WTC11 (cell line): ENCODE measurements at regions not wholly inside any gene's neighbourhood (a gene's known extent, or its start where the extent isn't known, plus 50 kb on each side); places are given as distances from the start of the nearest gene placed in this dataset.
A peak's percentile ranks its signal among the peaks of the same experiment; 100 is the strongest.

Source experiments
- ATAC-seq: fragments of 200-7000 bp; cut with Tn5 transposase; 2 replicates; pipeline ENCODE4 v1.10.0; 2021; ENCODE audit warnings: mild to moderate bottlenecking, moderate library complexity
- CTCF ChIA-PET: fragments of 300-600 bp; sonication (Branson Sonifier 250); formaldehyde crosslinking; loops from one replicate; lab custom pipeline; 2021; ENCODE audit warnings: antibody characterized with exemption; lab: Charles Lee
- POLR2A ChIA-PET: fragments of 350-600 bp; sonication (Branson Sonifier 250); formaldehyde crosslinking; loops from one replicate; lab custom pipeline; 2021; ENCODE audit warnings: antibody characterized with exemption; lab: Charles Lee
- DNase-seq: peaks from one replicate; pipeline ENCODE4 v3.0.0; 2021; ENCODE audit warnings: low spot score
- H3K27ac Mint-ChIP-seq: 2 replicates; pipeline ENCODE4 v1.8.0; 2021; ENCODE audit warnings: mixed read lengths
- H3K27me3 Mint-ChIP-seq: 2 replicates; pipeline ENCODE4 v1.8.0; 2021; ENCODE audit warnings: low read depth, mild to moderate bottlenecking, moderate library complexity, mixed read lengths
- H3K36me3 Mint-ChIP-seq: 2 replicates; pipeline ENCODE4 v1.8.0; 2021; ENCODE audit warnings: mixed read lengths
- H3K4me1 Mint-ChIP-seq: 2 replicates; pipeline ENCODE4 v1.8.0; 2022; ENCODE audit warnings: mixed read lengths
- H3K4me3 Mint-ChIP-seq: 2 replicates; pipeline ENCODE4 v1.8.0; 2021; ENCODE audit warnings: mild to moderate bottlenecking, moderate library complexity, mixed read lengths
- H3K9me3 Mint-ChIP-seq: 2 replicates; pipeline ENCODE4 v1.8.0; 2021; ENCODE audit warnings: mixed read lengths
- CDX4 ChIP-seq: fragments of 250-450 bp; sonication (Bioruptor Pico); IDR thresholded peaks from 2 replicates; pipeline ENCODE4 v1.9.0; 2021; ENCODE audit warnings: moderate library complexity, mild to moderate bottlenecking, inconsistent platforms, borderline replicate concordance
- CREB1 ChIP-seq: sonication (generic); formaldehyde crosslinking; IDR thresholded peaks from 2 replicates; pipeline ENCODE4 v1.8.0; 2023; ENCODE audit warnings: mild to moderate bottlenecking, missing genetic modification reagents
- EMX1 ChIP-seq: fragments of 250-450 bp; sonication (Bioruptor Pico); IDR thresholded peaks from 2 replicates; pipeline ENCODE4 v1.8.0; 2021; ENCODE audit warnings: mild to moderate bottlenecking
- ESRRA ChIP-seq: sonication (generic); formaldehyde crosslinking; IDR thresholded peaks from 2 replicates; pipeline ENCODE4 v1.8.1; 2022; ENCODE audit warnings: mild to moderate bottlenecking, missing genetic modification reagents, borderline replicate concordance
- FOXJ3 ChIP-seq: sonication (generic); formaldehyde crosslinking; IDR thresholded peaks from 2 replicates; pipeline ENCODE4 v1.9.0; 2021; ENCODE audit warnings: missing genetic modification reagents, mild to moderate bottlenecking, borderline replicate concordance
- IRF2 ChIP-seq: sonication (generic); formaldehyde crosslinking; IDR thresholded peaks from 2 replicates; pipeline ENCODE4 v1.8.0; 2022; ENCODE audit warnings: low read depth, missing genetic modification reagents, borderline replicate concordance
- JAZF1 ChIP-seq: fragments of 250-450 bp; sonication (Bioruptor Pico); IDR thresholded peaks from 2 replicates; pipeline ENCODE4 v1.9.0; 2021; ENCODE audit warnings: moderate library complexity, mild to moderate bottlenecking, inconsistent platforms
- NR1H2 ChIP-seq: sonication (generic); formaldehyde crosslinking; IDR thresholded peaks from 2 replicates; pipeline ENCODE4 v1.9.0; 2021; ENCODE audit warnings: mild to moderate bottlenecking, moderate library complexity, missing genetic modification reagents
- SOX15 ChIP-seq: fragments of 250-450 bp; sonication (Bioruptor Pico); IDR thresholded peaks from 2 replicates; pipeline ENCODE4 v1.9.0; 2021; ENCODE audit warnings: mild to moderate bottlenecking
- SP1 ChIP-seq: sonication (generic); formaldehyde crosslinking; conservative IDR thresholded peaks from 2 replicates; pipeline ENCODE4 v1.8.1; 2022; ENCODE audit warnings: missing genetic modification reagents
- STAT6 ChIP-seq: sonication (generic); formaldehyde crosslinking; conservative IDR thresholded peaks from 2 replicates; pipeline ENCODE4 v1.8.1; 2023; ENCODE audit warnings: mild to moderate bottlenecking, low read depth, missing genetic modification reagents, moderate library complexity
- TEAD4 ChIP-seq: sonication (generic); formaldehyde crosslinking; IDR thresholded peaks from 2 replicates; pipeline ENCODE4 v1.8.0; 2022; ENCODE audit warnings: mild to moderate bottlenecking, missing genetic modification reagents
- ZBTB21 ChIP-seq: sonication (generic); formaldehyde crosslinking; IDR thresholded peaks from 2 replicates; pipeline ENCODE4 v1.8.1; 2023; ENCODE audit warnings: mild to moderate bottlenecking, missing genetic modification reagents, borderline replicate concordance
- ZMAT4 ChIP-seq: fragments of 250-450 bp; sonication (Bioruptor Pico); IDR thresholded peaks from 2 replicates; pipeline ENCODE4 v1.9.0; 2021; ENCODE audit warnings: mild to moderate bottlenecking
- ZNF232 ChIP-seq: sonication (generic); formaldehyde crosslinking; IDR thresholded peaks from 2 replicates; pipeline ENCODE4 v1.8.0; 2022; ENCODE audit warnings: mild to moderate bottlenecking, missing genetic modification reagents
- ZNF423 ChIP-seq: fragments of 250-450 bp; sonication (Bioruptor Pico); IDR thresholded peaks from 2 replicates; pipeline ENCODE4 v2.1.2; 2022; ENCODE audit warnings: mild to moderate bottlenecking, moderate library complexity
- ZNF425 ChIP-seq: fragments of 250-450 bp; sonication (Bioruptor Pico); conservative IDR thresholded peaks from 2 replicates; pipeline ENCODE4 v1.9.0; 2021; ENCODE audit warnings: mild to moderate bottlenecking

GRCh38 chr9:129504404-129504803 is 116.5 kb downstream of the C9orf50 start (continued):
- TF ChIP-seq NR1H2 (CRISPR knock-in tag): no peak
- TF ChIP-seq STAT6 (CRISPR knock-in tag): no peak
- no peak for TF ChIP-seq SP1 (CRISPR knock-in tag)
- TF ChIP-seq SOX15: no peak
- no peak for TF ChIP-seq ZNF232 (CRISPR knock-in tag)

GRCh38 chr9:129501771-129502319 is 119.1 kb downstream of the C9orf50 start:
- H3K4me3 Mint-ChIP-seq: no peak overlapping the region
- H3K27me3 Mint-ChIP-seq: peaks cover 22% of the 10 kb centered on the region
- CTCF ChIA-PET: interaction anchor here (0.9 to 1.8 kb wide), 3 partner anchors 67 to 363 kb away, joined by 3 to 4 read pairs (median 3); no protein-coding TSS in a partner anchor
- H3K36me3 Mint-ChIP-seq: no peaks in the 10 kb centered on the region
- DNase-seq: no peak
- POLR2A ChIA-PET: interaction anchor here (1.0 kb wide), 2 partner anchors 151 to 167 kb away, joined by 3 to 4 read pairs; no protein-coding TSS in a partner anchor
- ATAC-seq: no peak
- no peak for TF ChIP-seq ESRRA (CRISPR knock-in tag)
- no peak for TF ChIP-seq SP1 (CRISPR knock-in tag)
- TF ChIP-seq CREB1 (CRISPR knock-in tag): no peak
- no peak for TF ChIP-seq EMX1 (CRISPR knock-in tag)
- TF ChIP-seq ZBTB21 (CRISPR knock-in tag): no peak
- no peak for TF ChIP-seq JAZF1 (CRISPR knock-in tag)
- TF ChIP-seq IRF2: no peak
- TF ChIP-seq ZMAT4: no peak
- no peak for TF ChIP-seq ZNF423 (CRISPR knock-in tag)
- TF ChIP-seq ZNF425 (CRISPR knock-in tag): no peak
- no peak for TF ChIP-seq TEAD4 (CRISPR knock-in tag)
- no peak for TF ChIP-seq SOX15
- no peak for TF ChIP-seq FOXJ3 (CRISPR knock-in tag)
- no peak for TF ChIP-seq CDX4
- TF ChIP-seq, all 79 proteins: peak for 0
- H3K27ac Mint-ChIP-seq: peak overlapping the region; percentile 51; the same call in 1 of the 2 replicates
- no peaks in the 10 kb centered on the region for H3K9me3 Mint-ChIP-seq
- H3K4me1 Mint-ChIP-seq: peaks cover 46% of the 10 kb centered on the region
